Tibial artery (tissue), 4 donors: ENCODE measurements at regions not wholly inside any gene's neighbourhood (a gene's known extent, or its start where the extent isn't known, plus 50 kb on each side); places are given as distances from the start of the nearest gene placed in this dataset.

Experiments used
- DNase-seq, 2 donors: peaks; one replicate each; pipeline ENCODE4 v3.0.0-alpha.2; 2019
- H3K27ac ChIP-seq, 2 donors: fragments of 200-600 bp; sonication (generic) in 1 of 2; 1 replicate in 1 of 2; 2 replicates in 1 of 2; pipeline ENCODE4 v1.5.1; 2018 to 2019; ENCODE audit warnings: mild to moderate bottlenecking in 1 of 2
- H3K27me3 ChIP-seq, 2 donors: fragments of 200-600 bp; sonication (generic) in 1 of 2; one replicate each; pipeline versions ENCODE4 v1.5.1 to v1.6.0; 2016 to 2019
- H3K36me3 ChIP-seq, 3 donors: fragments of 200-600 bp; sonication (generic) in 2 of 3; one replicate each; pipeline ENCODE4 v1.5.1; 2016 to 2019; ENCODE audit warnings: mild to moderate bottlenecking in 2 of 3
- H3K4me1 ChIP-seq, 4 donors: fragments of 200-600 bp; sonication (generic) in 2 of 4; 1 replicate in 3 of 4; 2 replicates in 1 of 4; pipeline ENCODE4 v1.5.1; 2016 to 2019
- H3K4me3 ChIP-seq, 2 donors: fragments of 200-600 bp; sonication (generic) in 1 of 2; 1 replicate in 1 of 2; 2 replicates in 1 of 2; pipeline ENCODE4 v1.5.1; 2018 to 2019; ENCODE audit warnings: mild to moderate bottlenecking in 2 of 2
- H3K9me3 ChIP-seq, 3 donors: fragments of 200-600 bp; sonication (generic) in 1 of 3; one replicate each; pipeline ENCODE4 v1.5.1; 2016 to 2019
- intact Hi-C: fragments of 100-400 bp; cut with DNase I; formaldehyde crosslinking; loops from one replicate; pipeline ENCODE4 v1.15.0; 2023; ENCODE audit warnings: low total_unique reads
- TF ChIP-seq, protein P1 (sequence below), 2 experiments: fragments of 200-600 bp in 1 of 2; fragments of 450-650 bp in 1 of 2; IDR thresholded peaks; one replicate each; pipeline ENCODE4 v1.5.1; 2017 to 2019; ENCODE audit warnings: antibody characterized with exemption in 2 of 2, mild to moderate bottlenecking in 1 of 2, moderate library complexity in 1 of 2

DNA sequence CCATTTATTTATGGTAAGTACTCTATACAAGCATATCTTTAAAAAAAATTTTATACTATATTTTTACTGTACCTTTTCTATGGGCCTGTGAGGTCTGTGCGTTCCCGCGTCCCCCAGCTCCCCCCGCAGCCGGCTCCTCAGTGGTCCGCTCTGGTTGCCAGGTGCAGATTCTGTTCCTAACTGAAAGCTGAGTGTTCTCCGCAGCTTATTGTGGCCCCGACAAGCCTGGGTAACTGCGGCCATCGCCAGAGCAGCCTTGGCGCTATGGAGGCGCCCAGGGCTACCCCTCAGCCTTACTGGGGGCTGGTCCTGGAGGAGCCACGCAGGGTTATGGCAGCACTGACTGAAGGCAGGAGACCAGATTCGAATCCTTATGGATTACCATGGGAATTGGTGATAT, 896.8 kb downstream of the PCDH17 start:
- Histone ChIP-seq H3K36me3 (no peaks in the 10 kb centered on the region), H3K9me3 (no peaks in the 10 kb centered on the region), H3K4me1 (no peaks in the 10 kb centered on the region), H3K4me3 (no peak overlapping the region), H3K27me3 (no peaks in the 10 kb centered on the region), H3K27ac (no peak overlapping the region)
- intact Hi-C loops, result no loop called here
- DNase-seq, result no peak
- TF ChIP-seq, protein P1, sequence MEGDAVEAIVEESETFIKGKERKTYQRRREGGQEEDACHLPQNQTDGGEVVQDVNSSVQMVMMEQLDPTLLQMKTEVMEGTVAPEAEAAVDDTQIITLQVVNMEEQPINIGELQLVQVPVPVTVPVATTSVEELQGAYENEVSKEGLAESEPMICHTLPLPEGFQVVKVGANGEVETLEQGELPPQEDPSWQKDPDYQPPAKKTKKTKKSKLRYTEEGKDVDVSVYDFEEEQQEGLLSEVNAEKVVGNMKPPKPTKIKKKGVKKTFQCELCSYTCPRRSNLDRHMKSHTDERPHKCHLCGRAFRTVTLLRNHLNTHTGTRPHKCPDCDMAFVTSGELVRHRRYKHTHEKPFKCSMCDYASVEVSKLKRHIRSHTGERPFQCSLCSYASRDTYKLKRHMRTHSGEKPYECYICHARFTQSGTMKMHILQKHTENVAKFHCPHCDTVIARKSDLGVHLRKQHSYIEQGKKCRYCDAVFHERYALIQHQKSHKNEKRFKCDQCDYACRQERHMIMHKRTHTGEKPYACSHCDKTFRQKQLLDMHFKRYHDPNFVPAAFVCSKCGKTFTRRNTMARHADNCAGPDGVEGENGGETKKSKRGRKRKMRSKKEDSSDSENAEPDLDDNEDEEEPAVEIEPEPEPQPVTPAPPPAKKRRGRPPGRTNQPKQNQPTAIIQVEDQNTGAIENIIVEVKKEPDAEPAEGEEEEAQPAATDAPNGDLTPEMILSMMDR (IDR thresholded peaks at IDR 0.05), result no peak

DNA sequence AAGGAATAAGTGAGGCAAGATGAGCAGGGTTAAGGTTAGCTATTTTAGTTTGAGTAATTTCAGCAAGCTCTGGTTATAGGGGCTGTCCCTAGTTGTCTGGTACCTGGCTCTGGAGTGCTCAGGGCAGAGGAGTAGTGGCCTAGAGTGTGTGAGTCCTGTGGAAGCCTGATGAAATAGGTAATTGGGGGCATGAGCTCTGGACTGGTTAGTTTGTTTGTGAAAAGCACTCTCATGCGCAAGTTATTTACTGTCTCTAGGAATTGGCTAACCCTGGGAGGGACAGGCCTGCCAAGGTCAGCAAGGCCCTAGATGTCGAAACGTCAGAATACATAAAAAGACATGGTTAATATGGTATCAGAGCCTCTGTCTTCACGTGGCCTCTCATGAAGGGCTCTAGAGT, 900.1 kb downstream of the PCDH17 start:
- Histone ChIP-seq H3K27me3 (no peaks in the 10 kb centered on the region), H3K4me1 (no peaks in the 10 kb centered on the region), H3K27ac (no peak overlapping the region), H3K36me3 (no peaks in the 10 kb centered on the region), H3K4me3 (no peak overlapping the region), H3K9me3 (no peaks in the 10 kb centered on the region)
- TF ChIP-seq, protein P1 (IDR thresholded peaks at IDR 0.05), result no peak
- intact Hi-C loops, result no loop called here
- no peak for DNase-seq

DNA sequence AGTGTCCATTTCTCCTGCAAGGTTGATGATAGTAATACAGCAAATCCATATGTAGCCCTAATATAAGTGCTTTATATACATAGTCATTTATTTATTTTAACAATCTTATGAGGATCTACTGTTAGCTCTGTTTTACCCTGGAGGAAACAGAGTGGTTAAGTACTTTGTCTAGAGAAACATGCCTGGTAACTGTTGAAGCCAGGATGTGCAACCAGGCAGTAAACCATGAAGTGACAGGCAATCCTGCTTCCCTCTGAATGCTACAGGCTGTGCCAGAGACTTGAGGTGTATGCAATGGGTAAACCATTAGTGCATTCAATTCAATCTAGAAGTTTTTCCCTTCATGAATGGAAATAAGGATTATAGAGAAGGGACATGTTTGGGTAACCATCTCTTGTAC, 911.0 kb downstream of the PCDH17 start:
- H3K36me3 ChIP-seq, result no peaks in the 10 kb centered on the region
- TF ChIP-seq, protein P1 (IDR thresholded peaks at IDR 0.05), result no peak
- H3K27me3 ChIP-seq, result no peaks in the 10 kb centered on the region
- intact Hi-C loops, result no loop called here
- no peaks in the 10 kb centered on the region for H3K9me3 ChIP-seq
- H3K4me3 ChIP-seq, result no peak overlapping the region
- no peak for DNase-seq
- no peak overlapping the region for H3K27ac ChIP-seq
- no peaks in the 10 kb centered on the region for H3K4me1 ChIP-seq

DNA sequence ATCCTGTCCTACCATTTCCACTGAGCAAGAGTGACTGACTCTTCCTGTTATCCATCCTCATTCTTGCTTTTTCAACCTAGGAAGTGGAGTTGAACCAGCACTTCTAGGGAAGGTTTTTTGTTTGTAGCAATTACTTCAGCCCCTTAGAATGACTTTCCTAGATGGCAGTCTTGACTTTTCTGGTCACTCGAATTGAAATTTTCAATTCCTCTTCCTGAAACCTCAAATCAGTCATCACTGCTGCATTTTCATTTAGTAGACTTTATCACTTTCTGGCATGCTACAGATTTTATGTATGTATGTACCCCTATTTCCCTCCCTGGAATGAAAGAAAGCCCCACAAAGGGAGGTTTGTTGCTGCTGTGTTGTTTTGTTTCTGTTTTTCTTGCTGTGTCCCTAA, 915.9 kb downstream of the PCDH17 start:
- intact Hi-C loops, result no loop called here
- Histone ChIP-seq H3K36me3 (no peaks in the 10 kb centered on the region), H3K27me3 (no peaks in the 10 kb centered on the region), H3K4me1 (no peaks in the 10 kb centered on the region), H3K27ac (no peak overlapping the region), H3K9me3 (no peaks in the 10 kb centered on the region), H3K4me3 (no peak overlapping the region)
- TF ChIP-seq, protein P1 (IDR thresholded peaks at IDR 0.05), result no peak
- no peak for DNase-seq

DNA sequence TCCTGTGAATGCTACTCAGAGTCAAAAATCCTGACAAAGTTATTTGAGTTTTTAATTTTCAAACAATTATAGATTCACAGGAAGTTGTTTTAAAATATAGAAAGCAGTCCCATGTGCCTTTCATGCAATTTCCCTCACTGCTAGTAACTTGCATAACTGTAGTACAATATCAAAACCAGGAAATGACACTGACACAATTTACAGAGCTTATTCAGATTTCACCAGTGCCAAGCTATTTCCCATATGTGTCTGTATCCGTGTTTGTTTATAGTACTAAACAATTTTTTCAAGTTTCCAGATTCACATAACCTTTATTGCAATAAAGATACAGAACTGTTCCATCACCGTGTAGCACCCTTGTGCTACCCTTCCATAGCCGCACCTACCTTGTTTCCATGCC, 934.6 kb downstream of the PCDH17 start:
- H3K27me3 ChIP-seq, result no peaks in the 10 kb centered on the region
- no peaks in the 10 kb centered on the region for H3K36me3 ChIP-seq
- no peaks in the 10 kb centered on the region for H3K4me1 ChIP-seq
- no peak overlapping the region for H3K4me3 ChIP-seq
- H3K9me3 ChIP-seq, result no peaks in the 10 kb centered on the region
- H3K27ac ChIP-seq, result no peak overlapping the region
- TF ChIP-seq, protein P1 (IDR thresholded peaks at IDR 0.05), result no peak
- intact Hi-C loops, result no loop called here
- no peak for DNase-seq

DNA sequence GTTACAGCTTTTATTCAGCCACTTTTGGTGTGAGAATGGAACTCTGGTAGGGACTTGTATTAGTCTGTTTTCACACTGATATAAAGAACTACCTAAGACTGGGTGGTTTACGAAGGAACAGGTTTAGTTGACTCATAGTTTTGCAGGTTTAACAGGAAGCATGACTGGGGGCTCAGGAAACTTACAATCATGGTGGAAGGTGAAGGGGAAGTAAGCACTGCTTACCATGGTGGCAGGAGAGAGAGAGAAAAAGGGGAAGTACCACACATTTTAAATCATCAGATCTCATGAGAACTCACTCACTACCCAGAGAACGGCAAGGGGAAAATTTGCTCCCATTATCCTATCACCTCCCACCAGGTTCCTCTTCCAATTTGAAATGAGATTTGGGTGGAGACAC, 942.2 kb downstream of the PCDH17 start:
- intact Hi-C loops, result no loop called here
- Histone ChIP-seq H3K36me3 (no peaks in the 10 kb centered on the region), H3K27me3 (no peaks in the 10 kb centered on the region), H3K27ac (no peak overlapping the region), H3K9me3 (peaks cover 0 to 10% (median 0%) of the 10 kb centered on the region in 3 donors), H3K4me3 (no peak overlapping the region), H3K4me1 (no peaks in the 10 kb centered on the region)
- DNase-seq, result no peak
- TF ChIP-seq, protein P1 (IDR thresholded peaks at IDR 0.05), result no peak
